SK-N-SH (cell line): ENCODE measurements at regions not wholly inside any gene's neighbourhood (a gene's known extent, or its start where the extent isn't known, plus 50 kb on each side); places are given as distances from the start of the nearest gene placed in this dataset.

Experiments
- CTCF ChIA-PET: fragments of 300-600, 350-600 bp; formaldehyde crosslinking; extraction: SDS; loops from one replicate; lab custom pipeline; 2021; lab: Yijun Ruan, JAX
- POLR2A ChIA-PET: fragments of 350-600 bp; sonication (Branson Sonifier 250); formaldehyde crosslinking; extraction: SDS; loops from one replicate; lab custom pipeline; 2020; ENCODE audit warnings: antibody characterized with exemption, inconsistent platforms; lab: Yijun Ruan, JAX
- DNase-seq: peaks from one replicate; pipeline ENCODE4 v3.0.0; 2012
- H2AFZ ChIP-seq: fragments of 200-600 bp; sonication (generic); 2 replicates; pipeline ENCODE4 v1.8.1; 2016; ENCODE audit warnings: antibody characterized with exemption, mild to moderate bottlenecking, low read depth
- H3F3A ChIP-seq: fragments of 200-600 bp; sonication (generic); replicated peaks from 2 replicates; pipeline ENCODE3; 2016; ENCODE audit warnings: antibody characterized with exemption, mild to moderate bottlenecking; ENCODE audit not compliant: insufficient read depth
- H3K27ac ChIP-seq, 2 experiments: fragments of 200-500 bp in 1 of 2; fragments of 200-600 bp in 1 of 2; sonication (Bioruptor generic) in 1 of 2; sonication (generic), shearing (Covaris generic) in 1 of 2; 2 replicates each; pipeline versions ENCODE4 v1.5.1 to v1.6.1; 2014 to 2016; ENCODE audit warnings: low read depth in 2 of 2, inconsistent platforms in 1 of 2, low read length in 1 of 2, mild to moderate bottlenecking in 1 of 2, mixed read lengths in 1 of 2
- H3K27me3 ChIP-seq: fragments of 200-600 bp; sonication (generic), shearing (Covaris generic); 2 replicates; pipeline ENCODE4 v1.6.1; 2016; ENCODE audit warnings: mixed run types; ENCODE audit not compliant: insufficient read depth
- H3K36me3 ChIP-seq, 2 experiments: fragments of 200-500 bp in 1 of 2; fragments of 200-600 bp in 1 of 2; sonication (Bioruptor generic) in 1 of 2; sonication (generic) in 1 of 2; replicated peaks in 1 of 2; 2 replicates each; pipeline versions ENCODE3 to v1.5.1; 2014 to 2016; ENCODE audit warnings: low read length in 1 of 2, mild to moderate bottlenecking in 1 of 2; ENCODE audit not compliant: insufficient read depth in 2 of 2, control insufficient read depth in 1 of 2
- H3K4me1 ChIP-seq, 2 experiments: fragments of 200-500 bp in 1 of 2; fragments of 200-600 bp in 1 of 2; sonication (Bioruptor generic) in 1 of 2; sonication (generic), shearing (Covaris generic) in 1 of 2; 2 replicates each; pipeline versions ENCODE4 v1.5.1 to v1.6.1; 2014 to 2016; ENCODE audit warnings: low read depth in 1 of 2, low read length in 1 of 2, mixed run types in 1 of 2; ENCODE audit not compliant: insufficient read depth in 2 of 2, control insufficient read depth in 1 of 2
- H3K4me2 ChIP-seq: fragments of 200-600 bp; sonication (generic), shearing (Covaris generic); 2 replicates; pipeline ENCODE4 v1.6.1; 2017; ENCODE audit warnings: mixed run types
- H3K4me3 ChIP-seq, 2 experiments: fragments of 200-500 bp in 1 of 2; fragments of 200-600 bp in 1 of 2; sonication (Bioruptor generic) in 1 of 2; sonication (generic), shearing (Covaris generic) in 1 of 2; 2 replicates each; pipeline versions ENCODE4 v1.5.1 to v1.8.1; 2014 to 2016; ENCODE audit warnings: low read depth in 2 of 2, inconsistent platforms in 1 of 2, low read length in 1 of 2, mild to moderate bottlenecking in 1 of 2, mixed read lengths in 1 of 2, moderate library complexity in 1 of 2
- H3K79me2 ChIP-seq: fragments of 200-600 bp; sonication (generic); 2 replicates; pipeline ENCODE4 v1.8.1; 2017; ENCODE audit warnings: mild to moderate bottlenecking; ENCODE audit not compliant: insufficient read depth
- H3K9ac ChIP-seq: fragments of 200-600 bp; sonication (generic); 2 replicates; pipeline ENCODE4 v1.6.1; 2017; ENCODE audit warnings: mixed run types
- H3K9me2 ChIP-seq: fragments of 200-600 bp; sonication (generic); 2 replicates; pipeline ENCODE4 v1.6.1; 2017; ENCODE audit warnings: mixed run types
- H3K9me3 ChIP-seq: fragments of 200-600 bp; sonication (generic); 2 replicates; pipeline ENCODE4 v1.6.1; 2017; ENCODE audit warnings: mixed run types, mild to moderate bottlenecking, moderate library complexity
- H4K20me1 ChIP-seq: fragments of 200-600 bp; sonication (generic); 2 replicates; pipeline ENCODE4 v1.6.1; 2017; ENCODE audit warnings: mild to moderate bottlenecking, mixed run types; ENCODE audit not compliant: insufficient read depth
- CHD2 ChIP-seq: fragments of 150-350 bp; IDR thresholded peaks from 2 replicates; pipeline ENCODE4 v1.6.1; 2018; ENCODE audit warnings: low read length; ENCODE audit not compliant: partially characterized antibody
- ELF1 ChIP-seq: IDR thresholded peaks from 2 replicates; pipeline ENCODE4 v1.4.0; 2012
- EZH2phosphoT487 ChIP-seq: fragments of 200-600 bp; sonication (generic); IDR thresholded peaks from 2 replicates; pipeline ENCODE4 v1.6.1; 2017; ENCODE audit warnings: low read depth, mixed run types, mild to moderate bottlenecking, antibody characterized with exemption, moderate library complexity, borderline replicate concordance
- JUND ChIP-seq: IDR thresholded peaks from 2 replicates; pipeline ENCODE4 v1.4.0; 2012
- MEF2A ChIP-seq: IDR thresholded peaks from 2 replicates; pipeline ENCODE4 v1.4.0; 2012; ENCODE audit warnings: low read depth, borderline replicate concordance
- MXI1 ChIP-seq: IDR thresholded peaks from 2 replicates; pipeline ENCODE4 v1.6.1; 2012; ENCODE audit warnings: mild to moderate bottlenecking, low read depth, low read length, improper control_type of control experiment
- RAD21 ChIP-seq: IDR thresholded peaks from 2 replicates; pipeline ENCODE4 v1.6.1; 2012; ENCODE audit warnings: mild to moderate bottlenecking, low read length
- RCOR1 ChIP-seq: fragments of 150-350 bp; IDR thresholded peaks from 2 replicates; pipeline ENCODE4 v1.6.1; 2017; ENCODE audit warnings: antibody characterized with exemption, low read length
- RFX5 ChIP-seq: IDR thresholded peaks from 2 replicates; pipeline ENCODE4 v1.6.1; 2012; ENCODE audit warnings: mild to moderate bottlenecking, improper control_type of control experiment, low read length
- USF2 ChIP-seq: fragments of 150-350 bp; IDR thresholded peaks from 2 replicates; pipeline ENCODE4 v1.6.1; 2017; ENCODE audit warnings: antibody characterized with exemption, low read length, low read depth, borderline replicate concordance
- ZBTB33 ChIP-seq: IDR thresholded peaks from 2 replicates; pipeline ENCODE4 v1.4.0; 2012; ENCODE audit warnings: low read depth, borderline replicate concordance
- WGBS: methylation state at CpG from one replicate; pipeline ENCODE4 v1.1.6; 2017; ENCODE audit warnings: low lambda C conversion rate; 5-methylcytosine and 5-hydroxymethylcytosine counted together
- TF ChIP-seq, protein P1 (sequence below): IDR thresholded peaks from 2 replicates; pipeline ENCODE4 v1.4.0; 2012; ENCODE audit warnings: low read depth
- TF ChIP-seq, protein P2 (sequence below): fragments of 200-600 bp; sonication (generic); IDR thresholded peaks from 2 replicates; pipeline ENCODE4 v1.6.1; 2017; ENCODE audit warnings: antibody characterized with exemption, mild to moderate bottlenecking, moderate library complexity
- TF ChIP-seq, protein P3 (sequence below): IDR thresholded peaks from 2 replicates; pipeline ENCODE4 v1.6.1; 2012; ENCODE audit warnings: mild to moderate bottlenecking, low read depth, low read length, moderate library complexity
- TF ChIP-seq, protein P4 (sequence below): IDR thresholded peaks from 2 replicates; pipeline ENCODE4; 2012

DNA sequence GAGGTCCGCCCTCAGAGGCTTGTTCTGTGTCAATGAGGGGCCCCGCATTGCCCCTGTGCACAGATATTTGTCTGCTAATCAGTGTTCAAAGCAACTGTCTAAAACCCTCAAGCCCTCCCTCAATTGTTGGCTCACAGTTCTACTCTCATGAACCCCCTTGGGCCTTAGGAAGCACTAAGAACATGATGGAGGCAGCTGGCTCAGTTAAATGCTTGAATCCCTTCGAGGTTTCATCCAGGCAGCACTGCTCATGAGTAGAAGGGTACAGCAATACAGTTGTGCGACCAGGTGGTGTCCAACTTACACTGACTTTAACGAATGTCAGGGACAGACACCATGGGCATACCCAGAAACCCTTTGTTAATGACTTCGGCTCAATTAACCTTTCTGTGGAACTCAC is 89.2 kb upstream of the WSCD1 start:
- no peaks in the 10 kb centered on the region for H3K9me2 ChIP-seq
- no peaks in the 10 kb centered on the region for H4K20me1 ChIP-seq
- no peak overlapping the region for H3K4me3 ChIP-seq
- ChIA-PET POLR2A (no interaction called here), CTCF (no interaction called here)
- H3K27me3 ChIP-seq: no peaks in the 10 kb centered on the region; the same call in 1 of the 2 replicates
- TF ChIP-seq RFX5 (no peak), MEF2A (no peak), CHD2 (no peak), ZBTB33 (no peak), EZH2phosphoT487 (no peak), USF2 (no peak), RAD21 (no peak), JUND (no peak), MXI1 (no peak), RCOR1 (no peak), ELF1 (no peak)
- TF ChIP-seq, protein P1, sequence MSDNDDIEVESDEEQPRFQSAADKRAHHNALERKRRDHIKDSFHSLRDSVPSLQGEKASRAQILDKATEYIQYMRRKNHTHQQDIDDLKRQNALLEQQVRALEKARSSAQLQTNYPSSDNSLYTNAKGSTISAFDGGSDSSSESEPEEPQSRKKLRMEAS: no peak
- TF ChIP-seq, protein P2, sequence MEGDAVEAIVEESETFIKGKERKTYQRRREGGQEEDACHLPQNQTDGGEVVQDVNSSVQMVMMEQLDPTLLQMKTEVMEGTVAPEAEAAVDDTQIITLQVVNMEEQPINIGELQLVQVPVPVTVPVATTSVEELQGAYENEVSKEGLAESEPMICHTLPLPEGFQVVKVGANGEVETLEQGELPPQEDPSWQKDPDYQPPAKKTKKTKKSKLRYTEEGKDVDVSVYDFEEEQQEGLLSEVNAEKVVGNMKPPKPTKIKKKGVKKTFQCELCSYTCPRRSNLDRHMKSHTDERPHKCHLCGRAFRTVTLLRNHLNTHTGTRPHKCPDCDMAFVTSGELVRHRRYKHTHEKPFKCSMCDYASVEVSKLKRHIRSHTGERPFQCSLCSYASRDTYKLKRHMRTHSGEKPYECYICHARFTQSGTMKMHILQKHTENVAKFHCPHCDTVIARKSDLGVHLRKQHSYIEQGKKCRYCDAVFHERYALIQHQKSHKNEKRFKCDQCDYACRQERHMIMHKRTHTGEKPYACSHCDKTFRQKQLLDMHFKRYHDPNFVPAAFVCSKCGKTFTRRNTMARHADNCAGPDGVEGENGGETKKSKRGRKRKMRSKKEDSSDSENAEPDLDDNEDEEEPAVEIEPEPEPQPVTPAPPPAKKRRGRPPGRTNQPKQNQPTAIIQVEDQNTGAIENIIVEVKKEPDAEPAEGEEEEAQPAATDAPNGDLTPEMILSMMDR: no peak
- TF ChIP-seq, protein P3, sequence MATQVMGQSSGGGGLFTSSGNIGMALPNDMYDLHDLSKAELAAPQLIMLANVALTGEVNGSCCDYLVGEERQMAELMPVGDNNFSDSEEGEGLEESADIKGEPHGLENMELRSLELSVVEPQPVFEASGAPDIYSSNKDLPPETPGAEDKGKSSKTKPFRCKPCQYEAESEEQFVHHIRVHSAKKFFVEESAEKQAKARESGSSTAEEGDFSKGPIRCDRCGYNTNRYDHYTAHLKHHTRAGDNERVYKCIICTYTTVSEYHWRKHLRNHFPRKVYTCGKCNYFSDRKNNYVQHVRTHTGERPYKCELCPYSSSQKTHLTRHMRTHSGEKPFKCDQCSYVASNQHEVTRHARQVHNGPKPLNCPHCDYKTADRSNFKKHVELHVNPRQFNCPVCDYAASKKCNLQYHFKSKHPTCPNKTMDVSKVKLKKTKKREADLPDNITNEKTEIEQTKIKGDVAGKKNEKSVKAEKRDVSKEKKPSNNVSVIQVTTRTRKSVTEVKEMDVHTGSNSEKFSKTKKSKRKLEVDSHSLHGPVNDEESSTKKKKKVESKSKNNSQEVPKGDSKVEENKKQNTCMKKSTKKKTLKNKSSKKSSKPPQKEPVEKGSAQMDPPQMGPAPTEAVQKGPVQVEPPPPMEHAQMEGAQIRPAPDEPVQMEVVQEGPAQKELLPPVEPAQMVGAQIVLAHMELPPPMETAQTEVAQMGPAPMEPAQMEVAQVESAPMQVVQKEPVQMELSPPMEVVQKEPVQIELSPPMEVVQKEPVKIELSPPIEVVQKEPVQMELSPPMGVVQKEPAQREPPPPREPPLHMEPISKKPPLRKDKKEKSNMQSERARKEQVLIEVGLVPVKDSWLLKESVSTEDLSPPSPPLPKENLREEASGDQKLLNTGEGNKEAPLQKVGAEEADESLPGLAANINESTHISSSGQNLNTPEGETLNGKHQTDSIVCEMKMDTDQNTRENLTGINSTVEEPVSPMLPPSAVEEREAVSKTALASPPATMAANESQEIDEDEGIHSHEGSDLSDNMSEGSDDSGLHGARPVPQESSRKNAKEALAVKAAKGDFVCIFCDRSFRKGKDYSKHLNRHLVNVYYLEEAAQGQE: no peak
- TF ChIP-seq, protein P4, sequence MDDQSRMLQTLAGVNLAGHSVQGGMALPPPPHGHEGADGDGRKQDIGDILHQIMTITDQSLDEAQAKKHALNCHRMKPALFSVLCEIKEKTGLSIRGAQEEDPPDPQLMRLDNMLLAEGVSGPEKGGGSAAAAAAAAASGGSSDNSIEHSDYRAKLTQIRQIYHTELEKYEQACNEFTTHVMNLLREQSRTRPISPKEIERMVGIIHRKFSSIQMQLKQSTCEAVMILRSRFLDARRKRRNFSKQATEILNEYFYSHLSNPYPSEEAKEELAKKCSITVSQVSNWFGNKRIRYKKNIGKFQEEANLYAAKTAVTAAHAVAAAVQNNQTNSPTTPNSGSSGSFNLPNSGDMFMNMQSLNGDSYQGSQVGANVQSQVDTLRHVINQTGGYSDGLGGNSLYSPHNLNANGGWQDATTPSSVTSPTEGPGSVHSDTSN: no peak
- no peaks in the 10 kb centered on the region for H3K4me1 ChIP-seq
- H3K27ac ChIP-seq: no peak overlapping the region
- H3K36me3 ChIP-seq: no peaks in the 10 kb centered on the region
- H3K9ac ChIP-seq: no peak overlapping the region
- no peak overlapping the region for H3K4me2 ChIP-seq
- H3K79me2 ChIP-seq: no peaks in the 10 kb centered on the region
- H2AFZ ChIP-seq: no peak overlapping the region
- no peak for DNase-seq
- no peaks in the 10 kb centered on the region for H3F3A ChIP-seq
- no peaks in the 10 kb centered on the region for H3K9me3 ChIP-seq
- WGBS: 4% methylated on average over 6 of the region's 6 CpGs
